Neural progenitor cell (in vitro differentiated cells): ENCODE measurements at regions not wholly inside any gene's neighbourhood (a gene's known extent, or its start where the extent isn't known, plus 50 kb on each side); places are given as distances from the start of the nearest gene placed in this dataset.

ENCODE experiments used
- DNase-seq: peaks from one replicate; pipeline ENCODE4 v3.0.0-alpha.2; 2016; ENCODE audit warnings: low spot score
- H2AFZ ChIP-seq: fragments of 200-600 bp; sonication (generic); replicated peaks from 2 replicates; pipeline ENCODE4 v1.6.1; 2016; ENCODE audit warnings: antibody characterized with exemption
- H3F3A ChIP-seq: fragments of 200-600 bp; sonication (generic); 2 replicates; pipeline ENCODE4 v1.6.1; 2016; ENCODE audit warnings: antibody characterized with exemption, low read depth
- H3K27ac ChIP-seq: fragments of 200-600 bp; sonication (generic); 2 replicates; pipeline ENCODE4 v1.5.1; 2016; ENCODE audit warnings: mild to moderate bottlenecking
- H3K27me3 ChIP-seq: fragments of 200-600 bp; sonication (generic); 2 replicates; pipeline ENCODE4 v1.6.1; 2016; ENCODE audit warnings: mild to moderate bottlenecking, moderate library complexity
- H3K36me3 ChIP-seq: fragments of 200-600 bp; sonication (generic); 2 replicates; pipeline ENCODE4 v1.5.1; 2016
- H3K4me1 ChIP-seq: fragments of 200-600 bp; sonication (generic); 2 replicates; pipeline ENCODE4 v1.6.1; 2016; ENCODE audit warnings: mixed run types
- H3K4me2 ChIP-seq: fragments of 200-600 bp; sonication (generic); 2 replicates; pipeline ENCODE4 v1.6.1; 2016
- H3K4me3 ChIP-seq: fragments of 200-600 bp; sonication (generic); 2 replicates; pipeline ENCODE4 v1.5.1; 2016
- H3K79me2 ChIP-seq: fragments of 200-600 bp; sonication (generic); 2 replicates; pipeline ENCODE4 v1.6.1; 2016; ENCODE audit warnings: low read depth
- H3K9ac ChIP-seq: fragments of 200-600 bp; sonication (generic); 2 replicates; pipeline ENCODE4 v1.6.1; 2016
- H3K9me3 ChIP-seq: fragments of 200-600 bp; sonication (generic); 2 replicates; pipeline ENCODE4 v1.5.1; 2016; ENCODE audit warnings: low read depth
- H4K20me1 ChIP-seq: fragments of 200-600 bp; sonication (generic); 2 replicates; pipeline ENCODE4 v1.6.1; 2016; ENCODE audit warnings: low read depth
- H3K27ac Mint-ChIP-seq: 3 replicates; pipeline ENCODE4 v1.8.0; 2021; ENCODE audit warnings: mixed read lengths
- H3K27me3 Mint-ChIP-seq: 2 replicates; pipeline ENCODE4 v1.8.0; 2022; ENCODE audit warnings: low read depth, mild to moderate bottlenecking, inconsistent platforms, moderate library complexity, mixed read lengths; ENCODE audit not compliant: insufficient read depth
- H3K36me3 Mint-ChIP-seq: 3 replicates; pipeline ENCODE4 v1.8.0; 2021; ENCODE audit warnings: mixed read lengths
- H3K4me1 Mint-ChIP-seq: 3 replicates; pipeline ENCODE4 v1.8.0; 2021; ENCODE audit warnings: mixed read lengths
- H3K4me3 Mint-ChIP-seq: 3 replicates; pipeline ENCODE4 v1.8.0; 2021; ENCODE audit warnings: mild to moderate bottlenecking, moderate library complexity, mixed read lengths
- H3K9me3 Mint-ChIP-seq: 3 replicates; pipeline ENCODE4 v1.8.0; 2020; ENCODE audit warnings: mixed read lengths
- CTCF ChIP-seq: fragments of 200-600 bp; sonication (generic); IDR thresholded peaks from 2 replicates; pipeline ENCODE4 v1.5.1; 2017; ENCODE audit warnings: antibody characterized with exemption, mild to moderate bottlenecking
- EZH2 ChIP-seq: fragments of 200-600 bp; sonication (generic); IDR thresholded peaks from 2 replicates; pipeline ENCODE4 v1.6.1; 2017; ENCODE audit warnings: antibody characterized with exemption, mild to moderate bottlenecking, moderate library complexity
- EZH2phosphoT487 ChIP-seq: fragments of 200-600 bp; sonication (generic); IDR thresholded peaks from 2 replicates; pipeline ENCODE4 v1.6.1; 2017; ENCODE audit warnings: antibody characterized with exemption

GRCh38 chr18:34620258-34620861 lies 89.7 kb upstream of the DTNA start:
- H3K36me3 ChIP-seq: no peaks in the 10 kb centered on the region
- no peak overlapping the region for H2AFZ ChIP-seq
- Mint-ChIP-seq H3K27ac (no peak overlapping the region), H3K36me3 (no peaks in the 10 kb centered on the region), H3K4me1 (no peaks in the 10 kb centered on the region), H3K9me3 (peaks cover 8% of the 10 kb centered on the region), H3K4me3 (no peak overlapping the region), H3K27me3 (no peaks in the 10 kb centered on the region)
- no peaks in the 10 kb centered on the region for H3F3A ChIP-seq
- H3K4me3 ChIP-seq: no peak overlapping the region
- no peaks in the 10 kb centered on the region for H4K20me1 ChIP-seq
- no peak overlapping the region for H3K27ac ChIP-seq
- no peak for DNase-seq
- no peak for TF ChIP-seq CTCF
- no peak for TF ChIP-seq EZH2phosphoT487
- no peak for TF ChIP-seq EZH2
- H3K9me3 ChIP-seq: no peaks in the 10 kb centered on the region
- no peak overlapping the region for H3K9ac ChIP-seq
- H3K27me3 ChIP-seq: no peaks in the 10 kb centered on the region
- H3K79me2 ChIP-seq: no peaks in the 10 kb centered on the region
- H3K4me1 ChIP-seq: no peaks in the 10 kb centered on the region
- H3K4me2 ChIP-seq: no peak overlapping the region

GRCh38 chr18:34623557-34623956 lies 86.5 kb upstream of the DTNA start:
- Histone ChIP-seq H3K4me2 (no peak overlapping the region), H4K20me1 (no peaks in the 10 kb centered on the region), H2AFZ (no peak overlapping the region), H3F3A (no peaks in the 10 kb centered on the region), H3K36me3 (no peaks in the 10 kb centered on the region), H3K4me3 (no peak overlapping the region), H3K9ac (no peak overlapping the region), H3K79me2 (no peaks in the 10 kb centered on the region), H3K4me1 (no peaks in the 10 kb centered on the region), H3K27me3 (no peaks in the 10 kb centered on the region), H3K9me3 (no peaks in the 10 kb centered on the region), H3K27ac (no peak overlapping the region)
- no peaks in the 10 kb centered on the region for H3K36me3 Mint-ChIP-seq
- TF ChIP-seq EZH2: no peak
- no peaks in the 10 kb centered on the region for H3K27me3 Mint-ChIP-seq
- H3K27ac Mint-ChIP-seq: no peak overlapping the region
- H3K9me3 Mint-ChIP-seq: peaks cover 2% of the 10 kb centered on the region
- H3K4me1 Mint-ChIP-seq: no peaks in the 10 kb centered on the region
- no peak for DNase-seq
- H3K4me3 Mint-ChIP-seq: no peak overlapping the region

GRCh38 chr18:34624551-34624950 lies 85.5 kb upstream of the DTNA start:
- H2AFZ ChIP-seq: no peak overlapping the region
- Mint-ChIP-seq H3K4me1 (no peaks in the 10 kb centered on the region), H3K27ac (no peak overlapping the region), H3K36me3 (no peaks in the 10 kb centered on the region), H3K9me3 (peaks cover 2% of the 10 kb centered on the region), H3K4me3 (no peak overlapping the region), H3K27me3 (no peaks in the 10 kb centered on the region)
- no peaks in the 10 kb centered on the region for H4K20me1 ChIP-seq
- H3K79me2 ChIP-seq: no peaks in the 10 kb centered on the region
- H3K4me1 ChIP-seq: no peaks in the 10 kb centered on the region
- no peaks in the 10 kb centered on the region for H3K9me3 ChIP-seq
- H3F3A ChIP-seq: no peaks in the 10 kb centered on the region
- H3K27me3 ChIP-seq: no peaks in the 10 kb centered on the region
- TF ChIP-seq EZH2: no peak
- TF ChIP-seq EZH2phosphoT487: no peak
- no peak for TF ChIP-seq CTCF
- no peak overlapping the region for H3K4me3 ChIP-seq
- H3K36me3 ChIP-seq: no peaks in the 10 kb centered on the region
- no peak overlapping the region for H3K4me2 ChIP-seq
- no peak overlapping the region for H3K9ac ChIP-seq
- no peak for DNase-seq
- no peak overlapping the region for H3K27ac ChIP-seq

- H4K20me1 ChIP-seq: no peaks in the 10 kb centered on the region
- no peaks in the 10 kb centered on the region for H3K36me3 Mint-ChIP-seq
- no peak overlapping the region for H3K4me2 ChIP-seq
- no peak overlapping the region for H3K4me3 Mint-ChIP-seq
- no peaks in the 10 kb centered on the region for H3K4me1 ChIP-seq
- H3K27ac ChIP-seq: no peak overlapping the region
- no peaks in the 10 kb centered on the region for H3K27me3 ChIP-seq
- no peaks in the 10 kb centered on the region for H3K36me3 ChIP-seq
- H3K9me3 ChIP-seq: no peaks in the 10 kb centered on the region
- no peak overlapping the region for H3K27ac Mint-ChIP-seq
- no peaks in the 10 kb centered on the region for H3K9me3 Mint-ChIP-seq
- no peaks in the 10 kb centered on the region for H3F3A ChIP-seq
- H3K79me2 ChIP-seq: no peaks in the 10 kb centered on the region
- H3K27me3 Mint-ChIP-seq: no peaks in the 10 kb centered on the region
- no peak overlapping the region for H3K4me3 ChIP-seq
- H3K9ac ChIP-seq: no peak overlapping the region
- DNase-seq: no peak
- TF ChIP-seq EZH2: no peak
- no peak for TF ChIP-seq CTCF
- no peak for TF ChIP-seq EZH2phosphoT487
- no peaks in the 10 kb centered on the region for H3K4me1 Mint-ChIP-seq
- no peak overlapping the region for H2AFZ ChIP-seq
These were observed 83.5 kb upstream of the DTNA start for GRCh38 chr18:34626404-34627136.
